ENCODE measurements at regions not wholly inside any gene's neighbourhood (a gene's known extent, or its start where the extent isn't known, plus 50 kb on each side); places are given as distances from the start of the nearest gene placed in this dataset.
"Not testable (repeated sequence)": the region's sequence is repeated elsewhere in the genome, so short reads cannot be mapped to it uniquely, and the experiment has no call there.

GRCh38 chr15:81859737-81860516, 185.9 kb downstream of the MEX3B start:
- no peak for DNase-seq

GRCh38 chr15:81858586-81858985, 187.2 kb downstream of the MEX3B start:
- DNase-seq, result no peak

GRCh38 chr15:81858136-81858535, 187.7 kb downstream of the MEX3B start:
- DNase-seq, result no peak

GRCh38 chr15:81856634-81857026, 189.2 kb downstream of the MEX3B start:
- DNase-seq, result no peak

- no peak for DNase-seq
Measured at GRCh38 chr15:81856001-81856633, 189.7 kb downstream of the MEX3B start.

- DNase-seq, result no peak
Measured at GRCh38 chr15:81853150-81853748, 192.6 kb downstream of the MEX3B start.

GRCh38 chr15:81852411-81853149, 193.2 kb downstream of the MEX3B start:
- DNase-seq, result no peak

- DNase-seq, result no peak
Measured at GRCh38 chr15:81851757-81852156, 194.1 kb downstream of the MEX3B start.

GRCh38 chr15:81851325-81851724, 194.5 kb downstream of the MEX3B start:
- no peak for DNase-seq

- DNase-seq, result no peak
Measured at GRCh38 chr15:81849289-81849688, 196.5 kb downstream of the MEX3B start.

- DNase-seq, result no peak
Measured at GRCh38 chr15:81848701-81849100, 197.1 kb downstream of the MEX3B start.

GRCh38 chr15:81843757-81844407, 201.9 kb downstream of the MEX3B start:
- no peak for DNase-seq

GRCh38 chr15:81843226-81843625, 202.6 kb downstream of the MEX3B start:
- no peak for DNase-seq

- no peak for DNase-seq
Measured at GRCh38 chr15:81839387-81839786, 206.4 kb downstream of the MEX3B start.

- no peak for DNase-seq
Measured at GRCh38 chr15:81835731-81836130, 210.1 kb downstream of the MEX3B start.

- DNase-seq, result no peak
Measured at GRCh38 chr15:81830520-81830919, 215.3 kb downstream of the MEX3B start.

- DNase-seq, result no peak
Measured at GRCh38 chr15:81829918-81830317, 215.9 kb downstream of the MEX3B start.

- DNase-seq, result no peak
Measured at GRCh38 chr15:81828135-81828534, 217.7 kb downstream of the MEX3B start.

GRCh38 chr15:81825136-81825535, 220.7 kb downstream of the MEX3B start:
- DNase-seq, result no peak

- DNase-seq, result not testable (repeated sequence)
Measured at GRCh38 chr15:81822587-81822986, 223.2 kb downstream of the MEX3B start.

GRCh38 chr15:81819924-81820635, 225.7 kb downstream of the MEX3B start:
- DNase-seq, result no peak

GRCh38 chr15:81814882-81815455, 230.8 kb downstream of the MEX3B start:
- DNase-seq, result no peak

Measured in NCI-H1048 (cell line).